ENCODE measurements at regions not wholly inside any gene's neighbourhood (a gene's known extent, or its start where the extent isn't known, plus 50 kb on each side); places are given as distances from the start of the nearest gene placed in this dataset.

- H3K4me1 ChIP-seq, result no peaks in the 10 kb centered on the region
- H3K27me3 ChIP-seq, result no peaks in the 10 kb centered on the region
- TF ChIP-seq CTCF (IDR thresholded peaks at IDR 0.05), result no peak
- H3K36me3 ChIP-seq, result no peaks in the 10 kb centered on the region
- H3K27ac ChIP-seq, result no peak overlapping the region
- H3K9me3 ChIP-seq, result no peaks in the 10 kb centered on the region
- H3K4me3 ChIP-seq, result no peak overlapping the region
- DNase-seq (ENCODE audit: low spot score in 2 of 2), result no peak
- intact Hi-C loops (cut with DNase I; ENCODE audit: low total_unique reads), result no loop called here
Measured at GRCh38 chr1:96934282-96934681, 212.7 kb downstream of the PTBP2 start.

DNA sequence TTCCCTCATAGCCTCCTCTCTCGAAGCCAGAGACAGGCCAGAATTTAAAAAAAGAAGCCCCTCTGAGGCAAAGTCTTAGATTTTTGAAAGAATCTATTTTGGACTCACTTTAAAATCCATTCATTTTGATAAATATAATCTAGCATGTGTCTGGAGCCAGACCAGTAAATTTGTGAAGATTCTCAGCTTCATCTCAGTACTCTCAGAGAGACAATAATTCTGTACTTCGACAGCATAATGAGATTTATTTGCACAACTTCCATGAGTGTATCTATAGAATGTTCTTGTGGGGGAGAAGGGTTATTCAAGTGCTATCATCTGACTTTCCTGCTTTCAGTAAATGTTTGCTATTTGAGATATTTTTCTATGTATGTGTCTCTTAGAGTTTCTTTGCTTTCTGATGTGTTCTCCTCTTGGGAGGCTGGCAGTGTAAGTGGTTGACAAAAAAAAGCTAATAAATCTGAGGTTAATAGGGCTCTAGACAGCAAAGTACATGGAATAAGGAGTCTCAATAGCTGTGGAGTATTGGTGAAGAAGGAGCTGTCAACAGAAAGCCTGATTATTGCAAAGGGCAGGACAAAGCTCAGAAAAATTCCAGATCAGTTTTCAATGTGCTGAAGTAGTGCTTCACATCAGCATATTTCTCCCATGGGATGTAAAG lies 223.0 kb downstream of the PTBP2 start:
- H3K36me3 ChIP-seq, result no peaks in the 10 kb centered on the region
- no peak overlapping the region for H3K4me3 ChIP-seq
- H3K9me3 ChIP-seq, result no peaks in the 10 kb centered on the region
- intact Hi-C loops (cut with DNase I; ENCODE audit: low total_unique reads), result no loop called here
- H3K27ac ChIP-seq, result no peak overlapping the region
- H3K27me3 ChIP-seq, result no peaks in the 10 kb centered on the region
- TF ChIP-seq POLR2AphosphoS5 (IDR thresholded peaks at IDR 0.05) (no peak), CTCF (IDR thresholded peaks at IDR 0.05) (no peak), POLR2A (IDR thresholded peaks at IDR 0.05) (no peak)
- H3K4me1 ChIP-seq, result no peaks in the 10 kb centered on the region
- DNase-seq (ENCODE audit: low spot score in 2 of 2), result no peak

DNA sequence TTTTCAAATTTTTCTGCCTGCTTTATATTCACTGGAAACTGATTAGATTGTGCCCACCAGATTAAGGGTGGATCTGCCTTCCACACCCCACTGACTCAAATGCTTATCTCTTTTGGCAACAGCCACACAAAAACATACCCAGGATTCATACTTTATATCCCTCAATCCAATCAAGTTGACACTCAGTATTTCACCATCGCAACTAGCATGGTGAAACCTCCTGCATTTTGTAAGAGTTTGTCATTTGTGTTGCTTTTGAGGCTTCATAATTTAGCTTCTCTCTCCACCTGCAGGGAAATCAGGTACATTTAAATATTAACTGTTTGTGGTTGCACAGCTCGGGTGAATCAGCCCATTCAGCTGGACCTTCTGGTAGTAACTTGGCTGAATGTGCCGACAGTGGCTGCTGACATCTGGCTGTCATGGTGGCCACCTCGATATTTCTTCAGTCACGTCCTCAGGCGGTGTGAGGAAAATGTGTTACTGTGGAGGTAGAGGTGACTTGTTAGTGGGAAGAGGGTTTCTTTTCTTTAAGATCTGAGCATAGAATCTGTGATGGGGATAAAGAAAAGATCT lies 224.0 kb downstream of the PTBP2 start:
- intact Hi-C loops (cut with DNase I; ENCODE audit: low total_unique reads), result no loop called here
- H3K9me3 ChIP-seq, result no peaks in the 10 kb centered on the region
- TF ChIP-seq CTCF (IDR thresholded peaks at IDR 0.05) (no peak), POLR2A (IDR thresholded peaks at IDR 0.05) (no peak), POLR2AphosphoS5 (IDR thresholded peaks at IDR 0.05) (no peak)
- H3K4me3 ChIP-seq, result no peak overlapping the region
- no peak overlapping the region for H3K27ac ChIP-seq
- no peaks in the 10 kb centered on the region for H3K27me3 ChIP-seq
- no peaks in the 10 kb centered on the region for H3K4me1 ChIP-seq
- DNase-seq (ENCODE audit: low spot score in 2 of 2), result no peak
- no peaks in the 10 kb centered on the region for H3K36me3 ChIP-seq

DNA sequence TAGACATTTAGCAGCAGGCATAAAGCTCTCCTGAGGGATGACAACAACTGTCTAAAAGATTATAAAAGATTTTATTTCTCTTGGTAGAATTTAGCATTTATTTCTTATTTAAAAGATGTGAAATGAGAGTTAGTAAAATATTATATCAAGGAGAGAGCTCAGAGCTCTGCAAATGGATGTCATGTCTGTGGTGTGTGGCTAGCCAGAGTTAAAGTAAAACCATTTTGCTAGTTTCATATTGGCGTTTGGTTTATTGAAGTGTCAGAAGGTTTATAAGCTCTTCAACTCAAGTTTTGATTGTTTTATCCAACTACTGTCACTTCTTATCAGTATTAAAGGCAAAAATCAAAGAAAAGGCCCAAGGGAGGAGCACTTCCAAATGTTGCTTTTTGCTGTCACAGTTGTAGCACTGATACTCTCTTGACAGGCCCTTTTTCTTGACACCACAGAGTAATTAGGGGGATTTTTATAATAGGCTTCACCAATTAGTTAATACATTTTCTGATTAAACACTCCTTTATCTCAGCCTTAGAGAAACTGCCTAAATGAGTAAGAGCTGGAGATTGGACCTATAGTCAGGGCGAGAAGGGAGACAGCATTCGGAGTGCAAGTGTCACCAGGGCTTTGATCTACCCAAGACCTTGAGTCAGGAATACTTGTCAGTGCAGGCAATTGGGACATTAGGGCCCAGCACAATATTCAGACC lies 233.9 kb downstream of the PTBP2 start:
- no peak overlapping the region for H3K27ac ChIP-seq
- DNase-seq (ENCODE audit: low spot score in 2 of 2), result no peak
- TF ChIP-seq POLR2A (IDR thresholded peaks at IDR 0.05) (no peak), POLR2AphosphoS5 (IDR thresholded peaks at IDR 0.05) (no peak), CTCF (IDR thresholded peaks at IDR 0.05) (no peak)
- no peaks in the 10 kb centered on the region for H3K9me3 ChIP-seq
- no peaks in the 10 kb centered on the region for H3K27me3 ChIP-seq
- H3K4me3 ChIP-seq, result no peak overlapping the region
- no peaks in the 10 kb centered on the region for H3K36me3 ChIP-seq
- intact Hi-C loops (cut with DNase I; ENCODE audit: low total_unique reads), result no loop called here
- no peaks in the 10 kb centered on the region for H3K4me1 ChIP-seq

- Histone ChIP-seq H3K27me3 (no peaks in the 10 kb centered on the region), H3K4me1 (no peaks in the 10 kb centered on the region), H3K36me3 (no peaks in the 10 kb centered on the region), H3K27ac (peak overlapping the region in 1 of 2 donors; percentile 10), H3K9me3 (no peaks in the 10 kb centered on the region), H3K4me3 (no peak overlapping the region)
- intact Hi-C loops (cut with DNase I; ENCODE audit: low total_unique reads), result no loop called here
- TF ChIP-seq POLR2A (IDR thresholded peaks at IDR 0.05) (no peak), CTCF (IDR thresholded peaks at IDR 0.05) (no peak), POLR2AphosphoS5 (IDR thresholded peaks at IDR 0.05) (no peak)
- DNase-seq (ENCODE audit: low spot score in 2 of 2), result no peak
Measured at GRCh38 chr1:96962216-96962615, 240.6 kb downstream of the PTBP2 start.

All from breast epithelium (tissue), 4 donors.